ENCODE measurements at regions not wholly inside any gene's neighbourhood (a gene's known extent, or its start where the extent isn't known, plus 50 kb on each side); places are given as distances from the start of the nearest gene placed in this dataset.

DNA sequence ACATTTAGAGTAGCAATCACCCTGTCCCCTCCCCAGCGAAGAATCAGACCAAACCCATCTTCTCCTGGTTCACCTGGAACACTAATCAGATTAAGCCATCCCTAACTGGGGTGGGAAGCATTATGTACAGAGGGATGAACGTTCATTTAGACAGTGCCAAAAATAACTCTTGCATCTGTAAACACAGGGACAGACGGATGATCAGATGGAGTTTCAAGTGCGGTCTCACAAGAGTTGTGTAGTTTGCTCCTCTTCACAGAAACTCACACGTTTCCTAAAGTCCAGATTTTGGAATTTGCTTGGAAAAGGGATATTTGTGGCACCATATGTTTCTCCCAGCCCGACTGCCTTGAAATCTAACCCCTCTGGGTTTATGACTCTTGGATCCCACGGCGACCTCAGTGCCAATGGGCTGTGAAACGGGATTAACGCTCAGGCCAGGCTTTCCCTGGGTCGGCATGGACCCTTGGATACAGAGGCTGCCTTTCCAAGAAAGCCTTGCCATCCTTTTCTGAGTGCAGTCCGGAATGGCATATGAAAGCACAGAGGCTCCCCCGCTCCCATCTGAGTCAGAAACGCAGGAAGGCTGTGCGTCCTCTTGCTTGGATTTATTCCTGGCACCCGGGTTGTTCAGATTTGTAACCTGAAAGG, 293.2 kb upstream of the HABP2 start:
- no peak for DNase-seq (ENCODE audit: low spot score)

GRCh38 chr10:113261161-113261560, 291.7 kb upstream of the HABP2 start:
- no peak for DNase-seq (ENCODE audit: low spot score)

GRCh38 chr10:113261611-113262091, 291.2 kb upstream of the HABP2 start:
- DNase-seq (ENCODE audit: low spot score) = no peak

DNA sequence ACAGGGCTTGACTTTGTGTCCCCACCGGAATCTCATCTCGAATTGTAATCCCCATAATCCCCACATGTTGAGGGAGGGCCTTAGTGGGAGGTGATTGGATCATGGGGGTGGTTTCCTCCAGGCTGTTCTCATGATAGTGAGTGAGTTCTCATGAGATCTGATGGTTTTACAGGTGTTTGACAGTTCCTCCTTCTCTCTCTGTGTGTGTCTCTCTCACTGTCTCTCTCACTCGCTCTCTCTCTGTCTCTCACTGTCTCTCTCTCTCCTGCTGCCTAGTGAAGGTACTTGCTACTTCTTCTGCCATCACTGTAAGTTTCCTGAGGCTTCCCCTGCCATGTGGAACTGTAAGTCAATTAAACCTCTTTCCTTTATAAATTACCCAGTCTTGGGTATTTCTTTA, 289.8 kb upstream of the HABP2 start:
- DNase-seq (ENCODE audit: low spot score) = no peak

GRCh38 chr10:113264333-113265131, 288.3 kb upstream of the HABP2 start:
- DNase-seq (ENCODE audit: low spot score) = no peak

DNA sequence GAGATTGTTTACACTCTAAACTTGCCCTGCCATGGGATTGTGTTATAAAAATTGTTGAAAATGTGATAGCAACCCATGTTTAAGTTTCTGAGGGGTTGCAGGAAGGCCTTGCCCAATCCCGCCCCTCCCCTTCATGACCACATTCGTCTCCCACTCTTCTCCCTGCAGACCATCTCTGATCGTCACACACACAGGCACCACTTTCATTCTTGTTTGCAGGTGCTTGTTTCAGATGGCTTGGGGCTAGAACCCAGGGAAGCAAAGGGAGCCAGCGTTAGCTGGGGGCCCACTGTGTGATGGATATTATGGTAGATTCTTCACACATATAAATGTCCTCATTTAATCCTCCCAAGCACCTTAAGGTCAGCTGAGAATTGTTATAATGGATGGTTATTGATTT, 286.7 kb upstream of the HABP2 start:
- no peak for DNase-seq (ENCODE audit: low spot score)

GRCh38 chr10:113267619-113268562, 285.0 kb upstream of the HABP2 start:
- no peak for DNase-seq (ENCODE audit: low spot score)

- DNase-seq (ENCODE audit: low spot score) = no peak
Measured at GRCh38 chr10:113269333-113269732, 283.5 kb upstream of the HABP2 start.

GRCh38 chr10:113272511-113272910, 280.3 kb upstream of the HABP2 start:
- no peak for DNase-seq (ENCODE audit: low spot score)

DNA sequence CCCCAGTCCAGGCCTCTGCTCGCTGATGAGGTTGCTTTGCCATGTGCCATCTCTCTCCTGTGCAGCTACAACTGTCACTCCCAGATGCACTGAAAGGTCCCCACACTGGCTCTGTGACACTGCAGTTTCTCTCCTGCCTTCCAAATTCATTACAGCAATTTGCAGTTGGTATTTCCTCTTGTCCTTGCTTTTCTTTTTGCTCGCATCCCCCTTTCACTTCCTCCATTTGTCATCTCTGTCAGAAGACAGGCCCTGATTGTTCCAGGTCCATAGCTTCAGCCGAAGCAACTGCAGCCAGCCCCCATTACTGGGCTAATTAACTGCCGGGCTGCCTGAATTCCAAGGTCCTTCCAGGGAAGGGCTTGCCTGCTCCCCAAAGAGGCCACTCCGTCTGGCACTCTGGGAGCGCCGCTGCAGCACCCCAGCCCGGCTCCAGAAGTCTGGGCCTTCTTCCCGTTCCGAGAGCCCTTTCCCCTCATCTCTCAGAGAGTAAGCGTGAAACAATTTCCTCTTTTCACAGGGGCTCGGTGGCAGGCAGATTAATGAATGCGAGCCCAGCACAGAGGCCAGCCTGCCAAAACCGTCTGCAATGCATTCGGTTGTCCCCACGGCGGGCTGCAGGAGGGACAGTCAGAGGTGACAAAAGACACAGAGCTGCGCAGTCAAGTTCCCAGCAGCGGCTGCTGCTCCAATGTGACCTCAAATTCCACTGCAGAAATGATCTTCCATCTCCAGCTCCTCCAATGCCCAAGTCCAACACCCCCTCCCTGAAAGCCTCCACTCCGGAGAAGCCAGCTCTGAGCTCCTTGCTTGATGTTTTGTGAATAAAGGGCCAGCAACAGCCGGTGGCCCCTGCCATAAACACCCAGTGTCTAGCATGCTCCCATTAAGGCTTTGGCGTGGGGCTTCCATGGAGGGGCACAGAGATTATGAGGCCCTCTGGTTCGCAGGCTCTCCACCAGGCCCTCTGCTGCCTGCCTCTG, 279.4 kb upstream of the HABP2 start:
- DNase-seq (ENCODE audit: low spot score) = no peak

- no peak for DNase-seq (ENCODE audit: low spot score)
Measured at GRCh38 chr10:113274176-113274829, 278.6 kb upstream of the HABP2 start.

- no peak for DNase-seq (ENCODE audit: low spot score)
Measured at GRCh38 chr10:113278221-113278620, 274.6 kb upstream of the HABP2 start.

DNA sequence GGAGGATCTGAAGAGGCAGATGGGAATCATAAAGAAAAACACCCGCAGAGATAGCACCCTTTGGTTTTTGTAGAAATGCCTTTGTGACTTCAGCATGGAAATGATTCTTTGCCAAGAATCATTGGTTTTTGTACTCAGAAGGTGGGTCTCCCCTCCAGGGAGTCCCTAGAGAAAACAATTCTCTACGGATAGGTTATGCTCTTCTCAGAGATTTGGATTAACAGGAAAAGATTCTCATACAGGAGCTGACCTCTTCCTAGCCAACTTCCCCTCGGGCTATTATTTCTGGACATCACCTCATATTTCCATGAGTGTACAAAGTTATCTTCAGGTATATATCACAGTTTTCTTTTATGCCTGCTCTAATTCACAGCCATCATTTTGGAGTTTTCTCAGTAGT, 274.2 kb upstream of the HABP2 start:
- DNase-seq (ENCODE audit: low spot score) = no peak

DNA sequence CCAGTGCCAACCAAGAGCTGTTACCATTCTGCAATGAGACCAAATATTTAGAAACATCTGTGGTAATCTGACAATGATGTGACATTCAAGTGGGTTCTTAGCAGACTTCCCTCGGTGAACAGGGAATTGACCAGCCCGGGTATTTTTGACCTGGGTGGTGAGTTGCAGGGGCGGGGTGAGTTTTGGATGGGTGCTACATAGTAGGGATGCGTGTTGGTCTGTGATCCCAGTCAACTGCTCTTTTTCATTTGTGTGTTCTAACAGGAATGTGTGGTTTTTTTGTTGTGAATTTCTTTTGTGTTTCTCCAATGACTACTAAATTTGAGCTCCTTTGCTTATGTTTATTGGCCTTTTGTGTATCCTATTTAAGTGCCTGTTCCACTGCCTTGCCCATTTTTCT, 273.6 kb upstream of the HABP2 start:
- no peak for DNase-seq (ENCODE audit: low spot score)

GRCh38 chr10:113282564-113282963, 270.3 kb upstream of the HABP2 start:
- no peak for DNase-seq (ENCODE audit: low spot score)

GRCh38 chr10:113283189-113283588, 269.7 kb upstream of the HABP2 start:
- DNase-seq (ENCODE audit: low spot score) = no peak

DNA sequence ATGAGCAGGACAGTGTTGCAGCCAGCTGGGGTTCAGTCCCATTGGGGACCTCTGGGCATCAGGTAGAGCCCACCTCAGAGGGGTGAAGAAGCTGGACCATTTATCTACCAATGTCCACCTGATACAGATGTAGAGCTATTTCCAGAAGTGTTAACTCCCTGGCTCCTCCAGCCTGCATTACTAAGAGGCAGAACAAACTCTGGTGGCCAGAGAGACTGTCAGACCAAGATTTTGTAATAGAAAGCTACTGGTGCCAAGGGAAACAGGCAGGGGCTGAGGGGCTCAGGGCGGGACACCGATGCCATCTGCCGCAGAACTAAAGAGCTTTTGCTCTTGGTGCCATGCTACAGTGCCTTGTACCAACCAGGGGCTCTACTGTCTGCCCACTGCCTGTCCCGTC, 268.2 kb upstream of the HABP2 start:
- DNase-seq (ENCODE audit: low spot score) = no peak

DNA sequence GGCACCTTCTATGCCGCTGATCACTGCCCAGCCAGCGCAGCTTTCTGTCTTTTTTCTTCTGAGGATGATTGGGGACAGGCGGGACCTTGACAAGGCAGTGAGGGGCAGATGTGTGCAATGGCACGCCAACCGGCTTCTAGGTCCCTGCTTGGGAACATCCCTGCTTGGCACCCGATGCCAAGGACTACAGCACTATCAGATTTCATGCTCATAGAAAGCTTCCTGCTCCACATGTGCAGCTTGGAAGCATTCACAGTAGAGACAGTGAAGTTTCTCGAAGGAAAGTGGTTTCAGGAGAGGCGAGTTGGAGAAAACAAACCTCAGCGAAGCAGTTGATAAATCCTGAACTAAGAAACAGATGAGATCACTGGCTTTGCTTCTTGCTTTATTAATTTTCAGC, 267.5 kb upstream of the HABP2 start:
- no peak for DNase-seq (ENCODE audit: low spot score)

- DNase-seq (ENCODE audit: low spot score) = no peak
Measured at GRCh38 chr10:113287592-113287991, 265.3 kb upstream of the HABP2 start.

DNA sequence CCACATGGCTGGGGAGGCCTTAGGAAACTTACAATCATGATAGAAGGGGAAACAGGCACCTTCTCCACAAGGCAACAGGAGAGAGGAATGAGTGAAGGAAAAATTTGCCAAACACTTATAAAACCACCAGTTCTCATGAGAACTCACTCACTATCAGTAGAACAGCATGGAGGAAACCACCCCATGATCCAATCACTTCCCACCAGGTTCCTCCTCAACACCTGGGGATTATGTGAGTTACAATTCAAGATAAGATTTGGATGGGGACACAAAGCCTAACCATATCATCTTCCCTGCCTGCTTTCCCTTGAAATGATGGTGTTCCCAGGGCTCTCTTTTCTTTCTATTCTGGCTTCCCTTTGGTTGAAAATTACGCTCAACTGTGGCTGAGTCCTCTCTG, 262.7 kb upstream of the HABP2 start:
- no peak for DNase-seq (ENCODE audit: low spot score)

GRCh38 chr10:113291413-113291812, 261.4 kb upstream of the HABP2 start:
- no peak for DNase-seq (ENCODE audit: low spot score)
